ENCODE measurements at regions not wholly inside any gene's neighbourhood (a gene's known extent, or its start where the extent isn't known, plus 50 kb on each side); places are given as distances from the start of the nearest gene placed in this dataset.

- H3K9ac ChIP-seq (ENCODE audit: low read length) = no peak overlapping the region
- no peaks in the 10 kb centered on the region for H3K27me3 Mint-ChIP-seq
- no peak overlapping the region for H3K4me3 Mint-ChIP-seq
- no peak overlapping the region for H3K27ac Mint-ChIP-seq
- no peak overlapping the region for H3K27ac ChIP-seq (ENCODE audit: low read length in 2 of 2)
- H3K4me2 ChIP-seq (replicated peaks; ENCODE audit: low read depth, low read length, poor library complexity, severe bottlenecking) = no peak overlapping the region
- H4K20me1 ChIP-seq (ENCODE audit: control insufficient read depth, insufficient read depth, low read length, poor library complexity, severe bottlenecking) = no peaks in the 10 kb centered on the region
- no peak overlapping the region for H2AFZ ChIP-seq (ENCODE audit: insufficient read depth, low read depth, low read length, poor library complexity, severe bottlenecking)
- H3K4me1 Mint-ChIP-seq = no peaks in the 10 kb centered on the region
- WGBS (ENCODE audit: insufficient coverage) = 100% methylated on average over 1 of the region's 3 CpGs
- no peaks in the 10 kb centered on the region for H3K9me3 ChIP-seq (ENCODE audit: control extremely low read depth in 1 of 3, control insufficient read depth in 2 of 3, insufficient read depth in 1 of 3, low read length in 2 of 3)
- H3K36me3 ChIP-seq (replicated peaks in 1 of 2; ENCODE audit: control extremely low read depth in 1 of 2, control insufficient read depth in 1 of 2, extremely low read depth in 1 of 2, insufficient read depth in 2 of 2, low read length in 1 of 2) = no peaks in the 10 kb centered on the region
- H3K79me2 ChIP-seq (ENCODE audit: control insufficient read depth, insufficient read depth, low read length) = no peaks in the 10 kb centered on the region
- H3K4me1 ChIP-seq (ENCODE audit: control insufficient read depth in 2 of 2, insufficient read depth in 2 of 2, low read length in 2 of 2) = no peaks in the 10 kb centered on the region
- H3K27me3 ChIP-seq (replicated peaks in 1 of 4; ENCODE audit: control extremely low read depth in 1 of 4, control insufficient read depth in 3 of 4, insufficient read depth in 4 of 4, low read length in 3 of 4) = no peaks in the 10 kb centered on the region
- intact Hi-C loops (cut with micrococcal nuclease) = no loop called here
- TF ChIP-seq EZH2 (IDR thresholded peaks at IDR 0.05; ENCODE audit: borderline replicate concordance, insufficient read depth, low read depth, low read length, poor library complexity, severe bottlenecking) = no peak
- no peak for TF ChIP-seq CTCF (IDR thresholded peaks at IDR 0.05)
- DNase-seq = no peak
- no peaks in the 10 kb centered on the region for H3K9me3 Mint-ChIP-seq (ENCODE audit: insufficient read depth)
- no peak overlapping the region for H3K4me3 ChIP-seq (ENCODE audit: control extremely low read depth in 1 of 5, extremely low read depth in 1 of 5, insufficient read depth in 1 of 5, low read depth in 2 of 5, low read length in 4 of 5)
- ChIA-PET CTCF (no interaction called here), POLR2A (no interaction called here)
- ATAC-seq (ENCODE audit: low read depth) = no peak
Observed at GRCh38 chr10:33838731-33839130, 504.3 kb upstream of the NRP1 start.

GRCh38 chr10:33837736-33838135 is 503.3 kb upstream of the NRP1 start:
- Mint-ChIP-seq H3K27me3 (no peaks in the 10 kb centered on the region), H3K4me1 (no peaks in the 10 kb centered on the region), H3K27ac (no peak overlapping the region), H3K4me3 (no peak overlapping the region), H3K9me3 (ENCODE audit: insufficient read depth) (no peaks in the 10 kb centered on the region)
- Histone ChIP-seq H3K27me3 (replicated peaks in 1 of 4; ENCODE audit: control extremely low read depth in 1 of 4, control insufficient read depth in 3 of 4, insufficient read depth in 4 of 4, low read length in 3 of 4) (no peaks in the 10 kb centered on the region), H3K9me3 (ENCODE audit: control extremely low read depth in 1 of 3, control insufficient read depth in 2 of 3, insufficient read depth in 1 of 3, low read length in 2 of 3) (no peaks in the 10 kb centered on the region), H2AFZ (ENCODE audit: insufficient read depth, low read depth, low read length, poor library complexity, severe bottlenecking) (no peak overlapping the region), H3K36me3 (replicated peaks in 1 of 2; ENCODE audit: control extremely low read depth in 1 of 2, control insufficient read depth in 1 of 2, extremely low read depth in 1 of 2, insufficient read depth in 2 of 2, low read length in 1 of 2) (no peaks in the 10 kb centered on the region), H3K4me2 (replicated peaks; ENCODE audit: low read depth, low read length, poor library complexity, severe bottlenecking) (no peak overlapping the region), H3K79me2 (ENCODE audit: control insufficient read depth, insufficient read depth, low read length) (no peaks in the 10 kb centered on the region), H3K27ac (ENCODE audit: low read length in 2 of 2) (no peak overlapping the region), H3K4me3 (ENCODE audit: control extremely low read depth in 1 of 5, extremely low read depth in 1 of 5, insufficient read depth in 1 of 5, low read depth in 2 of 5, low read length in 4 of 5) (no peak overlapping the region), H3K9ac (ENCODE audit: low read length) (no peak overlapping the region), H3K4me1 (ENCODE audit: control insufficient read depth in 2 of 2, insufficient read depth in 2 of 2, low read length in 2 of 2) (no peaks in the 10 kb centered on the region), H4K20me1 (ENCODE audit: control insufficient read depth, insufficient read depth, low read length, poor library complexity, severe bottlenecking) (no peaks in the 10 kb centered on the region)
- TF ChIP-seq CTCF (IDR thresholded peaks at IDR 0.05) = no peak
- no peak for TF ChIP-seq EZH2 (IDR thresholded peaks at IDR 0.05; ENCODE audit: borderline replicate concordance, insufficient read depth, low read depth, low read length, poor library complexity, severe bottlenecking)
- CTCF ChIA-PET = no interaction called here
- 86% methylated on average over 4 of the region's 6 CpGs for WGBS (ENCODE audit: insufficient coverage)
- ATAC-seq (ENCODE audit: low read depth) = no peak
- intact Hi-C loops (cut with micrococcal nuclease) = no loop called here
- POLR2A ChIA-PET = no interaction called here
- DNase-seq = no peak

Measured in B cell (primary cell).